Keratinocyte (primary cell): ENCODE measurements at regions not wholly inside any gene's neighbourhood (a gene's known extent, or its start where the extent isn't known, plus 50 kb on each side); places are given as distances from the start of the nearest gene placed in this dataset.

ENCODE experiments used
- DNase-seq: peaks from one replicate; pipeline ENCODE4 v3.0.0-alpha.2; 2011; ENCODE audit warnings: low read depth, missing footprints, low spot score
- FAIRE-seq: peaks from 2 replicates; lab custom pipeline; 2011; peaks lifted over from hg19 to GRCh38; lab: Jason Lieb, UNC
- H2AFZ ChIP-seq: 2 replicates; pipeline ENCODE4 v1.6.0; 2012; ENCODE audit warnings: low read length, control low read depth, inconsistent platforms; ENCODE audit not compliant: control insufficient read depth
- H3K27ac ChIP-seq: 2 replicates; pipeline ENCODE4 v1.5.1; 2011; ENCODE audit warnings: low read length; ENCODE audit not compliant: control insufficient read depth, insufficient read depth
- H3K27me3 ChIP-seq: 3 replicates; pipeline ENCODE4 v1.6.0; 2011; ENCODE audit warnings: low read length; ENCODE audit not compliant: control insufficient read depth, insufficient read depth; ENCODE audit errors: extremely low read depth
- H3K36me3 ChIP-seq, 2 experiments: 2 replicates in 1 of 2; 3 replicates in 1 of 2; pipeline ENCODE4 v1.5.1; 2011; ENCODE audit warnings: low read length in 2 of 2, mild to moderate bottlenecking in 1 of 2; ENCODE audit not compliant: control insufficient read depth in 2 of 2, insufficient read depth in 2 of 2; ENCODE audit errors: extremely low read depth in 1 of 2
- H3K4me1 ChIP-seq: 3 replicates; pipeline ENCODE4 v1.5.1; 2011; ENCODE audit warnings: low read length; ENCODE audit not compliant: control insufficient read depth, insufficient read depth; ENCODE audit errors: extremely low read depth
- H3K4me2 ChIP-seq: 3 replicates; pipeline ENCODE4 v1.6.0; 2011; ENCODE audit warnings: low read depth, low read length; ENCODE audit not compliant: control insufficient read depth, insufficient read depth; ENCODE audit errors: extremely low read depth
- H3K4me3 ChIP-seq, 3 experiments: fragments of 200-600 bp in 1 of 3; sonication (generic) in 1 of 3; 2 replicates in 2 of 3; 3 replicates in 1 of 3; pipeline ENCODE4 v1.5.1; 2011 to 2016; ENCODE audit warnings: low read length in 3 of 3, mild to moderate bottlenecking in 3 of 3, control low read depth in 2 of 3, inconsistent platforms in 1 of 3, low read depth in 1 of 3, mixed read lengths in 1 of 3, mixed run types in 1 of 3, moderate library complexity in 1 of 3; ENCODE audit not compliant: control insufficient read depth in 2 of 3, insufficient read depth in 2 of 3; ENCODE audit errors: extremely low read depth in 1 of 3
- H3K79me2 ChIP-seq: 2 replicates; pipeline ENCODE4 v1.6.0; 2012; ENCODE audit warnings: low read length; ENCODE audit not compliant: control insufficient read depth, insufficient read depth
- H3K9ac ChIP-seq: 3 replicates; pipeline ENCODE4 v1.6.0; 2011; ENCODE audit warnings: low read length; ENCODE audit not compliant: control insufficient read depth, insufficient read depth; ENCODE audit errors: extremely low read depth
- H3K9me1 ChIP-seq: 3 replicates; pipeline ENCODE4 v1.6.0; 2011; ENCODE audit warnings: low read length; ENCODE audit not compliant: control insufficient read depth, insufficient read depth; ENCODE audit errors: extremely low read depth
- H3K9me3 ChIP-seq: 2 replicates; pipeline ENCODE4 v1.5.1; 2012; ENCODE audit warnings: low read depth, low read length; ENCODE audit not compliant: control insufficient read depth
- H4K20me1 ChIP-seq: 3 replicates; pipeline ENCODE4 v1.6.0; 2011; ENCODE audit warnings: low read length; ENCODE audit not compliant: control insufficient read depth, insufficient read depth; ENCODE audit errors: extremely low read depth
- EZH2 ChIP-seq: IDR thresholded peaks from one replicate; pipeline ENCODE4 v1.6.1; 2012; ENCODE audit warnings: inconsistent platforms, mild to moderate bottlenecking, low read length, moderate library complexity
- dilution Hi-C: fragments of 300-500 bp; cut with MboI; formaldehyde crosslinking; loops from one replicate; pipeline ENCODE4 v1.7.0; 2020; ENCODE audit warnings: low sequenced_read_pairs; ENCODE audit not compliant: extremely low pct_ligation_motif_present
- TF ChIP-seq, protein P1 (sequence below), 3 experiments: IDR thresholded peaks in 1 of 3; conservative IDR thresholded peaks in 1 of 3; optimal IDR thresholded peaks in 1 of 3; 2 replicates in 2 of 3; 3 replicates in 1 of 3; pipeline versions ENCODE3 to v1.5.1; 2011; ENCODE audit warnings: low read length in 3 of 3, mild to moderate bottlenecking in 3 of 3, moderate library complexity in 2 of 3, control low read depth in 1 of 3, inconsistent platforms in 1 of 3; ENCODE audit not compliant: insufficient read depth in 2 of 3; ENCODE audit errors: extremely low read depth in 1 of 3

DNA sequence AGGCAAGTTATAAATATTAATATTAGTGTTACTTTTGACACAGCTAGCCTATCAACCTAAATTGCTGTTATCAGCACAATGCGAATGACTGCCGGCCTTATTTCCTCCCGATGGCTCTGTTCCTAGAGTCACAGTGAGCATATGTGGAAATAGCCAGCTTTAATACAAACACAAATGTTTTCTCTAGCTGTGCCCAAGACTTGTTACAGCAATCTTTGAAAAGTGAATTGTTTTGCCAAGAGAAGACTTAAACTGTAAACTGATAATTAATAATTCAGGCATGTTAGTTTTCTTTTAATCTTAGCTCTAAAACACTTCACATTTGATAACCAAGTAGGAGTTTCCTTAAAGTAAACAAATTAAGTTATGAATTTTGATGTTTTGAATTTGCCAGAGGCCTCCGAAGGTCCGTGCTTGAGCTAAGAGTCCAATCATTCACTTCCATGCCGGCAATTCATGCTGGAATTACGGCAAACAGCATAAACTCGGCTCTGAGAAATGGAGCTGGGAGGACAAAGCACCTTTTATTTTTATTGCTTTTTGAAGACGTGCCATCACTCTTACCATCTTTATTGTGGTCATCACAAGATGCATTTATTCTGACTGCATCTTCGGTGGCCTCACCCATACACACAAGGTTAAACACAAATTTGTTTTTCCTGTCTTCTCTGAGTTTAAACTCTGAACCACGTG lies 184.5 kb upstream of the CWC22 start:
- H3K79me2 ChIP-seq: no peaks in the 10 kb centered on the region
- DNase-seq: no peak
- H3K36me3 ChIP-seq: no peaks in the 10 kb centered on the region
- no peak overlapping the region for H3K27ac ChIP-seq
- FAIRE-seq: no peak
- no peaks in the 10 kb centered on the region for H3K4me1 ChIP-seq
- no peaks in the 10 kb centered on the region for H3K9me3 ChIP-seq
- no peaks in the 10 kb centered on the region for H3K9me1 ChIP-seq
- H4K20me1 ChIP-seq: no peaks in the 10 kb centered on the region
- H3K4me3 ChIP-seq: no peak overlapping the region
- no peak overlapping the region for H3K4me2 ChIP-seq
- dilution Hi-C loops: no loop called here
- no peak overlapping the region for H3K9ac ChIP-seq
- no peak for TF ChIP-seq EZH2
- no peaks in the 10 kb centered on the region for H3K27me3 ChIP-seq
- no peak overlapping the region for H2AFZ ChIP-seq

DNA sequence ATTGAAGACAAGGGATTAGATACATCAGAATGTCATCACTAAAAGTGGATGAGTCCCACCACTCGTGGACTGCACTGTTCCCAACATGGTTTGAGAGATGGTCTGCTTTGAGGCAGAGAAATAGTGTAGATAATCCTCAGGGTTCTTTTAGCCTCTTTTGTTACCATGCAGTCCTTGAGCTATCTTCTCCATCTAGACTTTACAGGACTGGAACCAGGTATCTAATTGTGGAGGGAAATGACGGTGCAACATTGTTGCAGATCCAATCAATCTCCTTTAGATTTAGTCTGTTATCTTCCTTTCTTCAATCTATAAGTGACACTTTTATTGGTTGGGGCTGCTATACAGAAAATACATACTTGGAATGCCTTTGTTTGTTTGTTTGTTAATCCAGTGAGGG lies 183.8 kb upstream of the CWC22 start:
- Histone ChIP-seq H3K9ac (no peak overlapping the region), H2AFZ (no peak overlapping the region), H3K4me2 (no peak overlapping the region), H3K4me3 (no peak overlapping the region), H3K79me2 (no peaks in the 10 kb centered on the region), H3K9me3 (no peaks in the 10 kb centered on the region), H3K9me1 (no peaks in the 10 kb centered on the region), H3K4me1 (no peaks in the 10 kb centered on the region), H3K27ac (no peak overlapping the region), H4K20me1 (no peaks in the 10 kb centered on the region), H3K27me3 (no peaks in the 10 kb centered on the region), H3K36me3 (no peaks in the 10 kb centered on the region)
- DNase-seq (no peak), FAIRE-seq (no peak)
- dilution Hi-C loops: no loop called here
- TF ChIP-seq, protein P1, sequence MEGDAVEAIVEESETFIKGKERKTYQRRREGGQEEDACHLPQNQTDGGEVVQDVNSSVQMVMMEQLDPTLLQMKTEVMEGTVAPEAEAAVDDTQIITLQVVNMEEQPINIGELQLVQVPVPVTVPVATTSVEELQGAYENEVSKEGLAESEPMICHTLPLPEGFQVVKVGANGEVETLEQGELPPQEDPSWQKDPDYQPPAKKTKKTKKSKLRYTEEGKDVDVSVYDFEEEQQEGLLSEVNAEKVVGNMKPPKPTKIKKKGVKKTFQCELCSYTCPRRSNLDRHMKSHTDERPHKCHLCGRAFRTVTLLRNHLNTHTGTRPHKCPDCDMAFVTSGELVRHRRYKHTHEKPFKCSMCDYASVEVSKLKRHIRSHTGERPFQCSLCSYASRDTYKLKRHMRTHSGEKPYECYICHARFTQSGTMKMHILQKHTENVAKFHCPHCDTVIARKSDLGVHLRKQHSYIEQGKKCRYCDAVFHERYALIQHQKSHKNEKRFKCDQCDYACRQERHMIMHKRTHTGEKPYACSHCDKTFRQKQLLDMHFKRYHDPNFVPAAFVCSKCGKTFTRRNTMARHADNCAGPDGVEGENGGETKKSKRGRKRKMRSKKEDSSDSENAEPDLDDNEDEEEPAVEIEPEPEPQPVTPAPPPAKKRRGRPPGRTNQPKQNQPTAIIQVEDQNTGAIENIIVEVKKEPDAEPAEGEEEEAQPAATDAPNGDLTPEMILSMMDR (optimal IDR thresholded peaks at IDR 0.05 in 1 of 3, IDR thresholded peaks at IDR 0.05 in 1 of 3, conservative IDR thresholded peaks at IDR 0.05 in 1 of 3; ENCODE audit: extremely low read depth in 1 of 3, insufficient read depth in 2 of 3, low read length in 3 of 3): no peak
- no peak for TF ChIP-seq EZH2

DNA sequence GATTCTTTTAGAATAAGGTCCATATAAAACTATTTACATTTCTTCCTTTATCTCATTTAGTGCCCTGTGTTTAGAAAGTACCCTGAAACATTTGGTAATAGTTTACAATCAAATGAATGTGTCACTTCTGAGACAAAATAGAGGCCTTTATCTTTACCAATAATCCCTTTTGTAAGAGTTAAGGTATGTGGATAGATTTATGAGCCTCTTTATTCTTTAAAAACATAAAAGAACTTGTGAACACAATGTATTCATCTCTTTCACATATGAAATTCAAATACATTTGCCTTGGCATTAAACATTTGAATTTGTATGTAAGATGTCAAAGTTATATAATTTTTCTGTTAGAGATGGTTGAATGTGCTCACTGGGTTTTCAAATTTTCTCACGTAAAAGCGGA lies 180.5 kb upstream of the CWC22 start:
- H2AFZ ChIP-seq: no peak overlapping the region
- peaks cover 9% of the 10 kb centered on the region for H3K4me1 ChIP-seq
- no peaks in the 10 kb centered on the region for H3K9me1 ChIP-seq
- no peaks in the 10 kb centered on the region for H3K36me3 ChIP-seq
- no peaks in the 10 kb centered on the region for H3K27me3 ChIP-seq
- no peak overlapping the region for H3K4me3 ChIP-seq
- no peaks in the 10 kb centered on the region for H3K9me3 ChIP-seq
- DNase-seq: no peak
- dilution Hi-C loops: no loop called here
- FAIRE-seq: no peak
- H3K4me2 ChIP-seq: no peak overlapping the region
- no peak for TF ChIP-seq EZH2
- TF ChIP-seq, protein P1 (optimal IDR thresholded peaks at IDR 0.05 in 1 of 3, IDR thresholded peaks at IDR 0.05 in 1 of 3, conservative IDR thresholded peaks at IDR 0.05 in 1 of 3; ENCODE audit: extremely low read depth in 1 of 3, insufficient read depth in 2 of 3, low read length in 3 of 3): no peak
- no peaks in the 10 kb centered on the region for H4K20me1 ChIP-seq
- no peak overlapping the region for H3K9ac ChIP-seq
- H3K79me2 ChIP-seq: no peaks in the 10 kb centered on the region
- no peak overlapping the region for H3K27ac ChIP-seq
